ENCODE measurements at regions not wholly inside any gene's neighbourhood (a gene's known extent, or its start where the extent isn't known, plus 50 kb on each side); places are given as distances from the start of the nearest gene placed in this dataset.

GRCh38 chr12:91632042-91632786 is 449.6 kb upstream of the DCN start:
- H3K27me3 ChIP-seq (ENCODE audit: control insufficient read depth, insufficient read depth, low read length) = no peaks in the 10 kb centered on the region
- no peaks in the 10 kb centered on the region for H3K36me3 ChIP-seq (ENCODE audit: control insufficient read depth, insufficient read depth, low read length)
- TF ChIP-seq, protein P1, sequence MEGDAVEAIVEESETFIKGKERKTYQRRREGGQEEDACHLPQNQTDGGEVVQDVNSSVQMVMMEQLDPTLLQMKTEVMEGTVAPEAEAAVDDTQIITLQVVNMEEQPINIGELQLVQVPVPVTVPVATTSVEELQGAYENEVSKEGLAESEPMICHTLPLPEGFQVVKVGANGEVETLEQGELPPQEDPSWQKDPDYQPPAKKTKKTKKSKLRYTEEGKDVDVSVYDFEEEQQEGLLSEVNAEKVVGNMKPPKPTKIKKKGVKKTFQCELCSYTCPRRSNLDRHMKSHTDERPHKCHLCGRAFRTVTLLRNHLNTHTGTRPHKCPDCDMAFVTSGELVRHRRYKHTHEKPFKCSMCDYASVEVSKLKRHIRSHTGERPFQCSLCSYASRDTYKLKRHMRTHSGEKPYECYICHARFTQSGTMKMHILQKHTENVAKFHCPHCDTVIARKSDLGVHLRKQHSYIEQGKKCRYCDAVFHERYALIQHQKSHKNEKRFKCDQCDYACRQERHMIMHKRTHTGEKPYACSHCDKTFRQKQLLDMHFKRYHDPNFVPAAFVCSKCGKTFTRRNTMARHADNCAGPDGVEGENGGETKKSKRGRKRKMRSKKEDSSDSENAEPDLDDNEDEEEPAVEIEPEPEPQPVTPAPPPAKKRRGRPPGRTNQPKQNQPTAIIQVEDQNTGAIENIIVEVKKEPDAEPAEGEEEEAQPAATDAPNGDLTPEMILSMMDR (IDR thresholded peaks at IDR 0.05; ENCODE audit: insufficient read depth, low read length, severe bottlenecking) = no peak
- no peak for DNase-seq (ENCODE audit: low read depth)
- no peak overlapping the region for H3K4me3 ChIP-seq (ENCODE audit: low read depth, low read length)
- no peak for FAIRE-seq

GRCh38 chr12:91630596-91631293 is 448.1 kb upstream of the DCN start:
- H3K36me3 ChIP-seq (ENCODE audit: control insufficient read depth, insufficient read depth, low read length) = no peaks in the 10 kb centered on the region
- H3K4me3 ChIP-seq (ENCODE audit: low read depth, low read length) = no peak overlapping the region
- FAIRE-seq (no peak), DNase-seq (ENCODE audit: low read depth) (no peak)
- no peaks in the 10 kb centered on the region for H3K27me3 ChIP-seq (ENCODE audit: control insufficient read depth, insufficient read depth, low read length)
- TF ChIP-seq, protein P1 (IDR thresholded peaks at IDR 0.05; ENCODE audit: insufficient read depth, low read length, severe bottlenecking) = no peak

DNA sequence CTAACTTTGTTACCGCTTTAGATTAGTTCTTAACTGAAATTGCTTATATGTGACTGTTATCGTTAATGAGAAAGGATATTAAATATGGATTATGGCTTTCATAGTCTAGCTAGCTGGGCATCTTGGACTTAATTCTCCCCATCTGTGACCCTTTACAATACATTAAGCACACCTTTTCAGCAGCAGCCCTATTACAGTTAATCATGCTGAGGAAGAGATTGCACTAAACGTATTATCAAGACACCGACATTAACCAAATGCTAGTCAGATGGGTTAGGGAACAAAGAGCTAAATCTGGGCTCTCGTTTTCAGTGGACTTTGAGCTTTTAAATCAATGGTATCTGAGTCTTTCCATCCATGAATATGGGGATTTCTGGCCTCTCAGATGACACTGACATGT is 447.5 kb upstream of the DCN start:
- no peaks in the 10 kb centered on the region for H3K27me3 ChIP-seq (ENCODE audit: control insufficient read depth, insufficient read depth, low read length)
- H3K36me3 ChIP-seq (ENCODE audit: control insufficient read depth, insufficient read depth, low read length) = no peaks in the 10 kb centered on the region
- no peak overlapping the region for H3K4me3 ChIP-seq (ENCODE audit: low read depth, low read length)
- TF ChIP-seq, protein P1 (IDR thresholded peaks at IDR 0.05; ENCODE audit: insufficient read depth, low read length, severe bottlenecking) = no peak
- no peak for FAIRE-seq
- no peak for DNase-seq (ENCODE audit: low read depth)

DNA sequence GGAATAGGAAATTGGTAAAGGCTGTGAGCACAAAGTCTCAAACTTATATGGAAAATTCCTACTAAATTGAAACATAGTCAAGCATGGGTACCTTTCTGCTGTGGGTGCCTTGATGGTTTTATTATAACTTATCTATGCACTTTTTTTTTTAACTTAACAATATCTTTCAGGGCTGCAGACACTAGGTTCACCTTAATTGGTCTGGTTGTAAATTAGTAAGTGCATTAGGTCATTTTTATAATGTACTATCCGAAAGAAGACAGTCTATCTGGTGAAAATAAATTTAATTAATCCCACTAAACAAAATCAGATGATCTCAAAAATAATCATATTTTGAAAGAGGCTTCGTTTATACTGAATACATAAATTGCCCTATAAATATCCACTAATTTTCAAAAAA is 446.8 kb upstream of the DCN start:
- DNase-seq (ENCODE audit: low read depth) (no peak), FAIRE-seq (no peak)
- no peak overlapping the region for H3K4me3 ChIP-seq (ENCODE audit: low read depth, low read length)
- H3K36me3 ChIP-seq (ENCODE audit: control insufficient read depth, insufficient read depth, low read length) = no peaks in the 10 kb centered on the region
- H3K27me3 ChIP-seq (ENCODE audit: control insufficient read depth, insufficient read depth, low read length) = no peaks in the 10 kb centered on the region
- TF ChIP-seq, protein P1 (IDR thresholded peaks at IDR 0.05; ENCODE audit: insufficient read depth, low read length, severe bottlenecking) = no peak

GRCh38 chr12:91628656-91629055 is 446.0 kb upstream of the DCN start:
- Histone ChIP-seq H3K36me3 (ENCODE audit: control insufficient read depth, insufficient read depth, low read length) (no peaks in the 10 kb centered on the region), H3K27me3 (ENCODE audit: control insufficient read depth, insufficient read depth, low read length) (no peaks in the 10 kb centered on the region), H3K4me3 (ENCODE audit: low read depth, low read length) (no peak overlapping the region)
- no peak for DNase-seq (ENCODE audit: low read depth)
- TF ChIP-seq, protein P1 (IDR thresholded peaks at IDR 0.05; ENCODE audit: insufficient read depth, low read length, severe bottlenecking) = no peak
- no peak for FAIRE-seq

Measured in bronchial epithelial cell (primary cell).